A673 (cell line): ENCODE measurements at regions not wholly inside any gene's neighbourhood (a gene's known extent, or its start where the extent isn't known, plus 50 kb on each side); places are given as distances from the start of the nearest gene placed in this dataset.

Source experiments
- BruUV-seq: library from RNA; stranded (reverse); fragments of 400-500 nt; replicated peaks from 2 replicates; lab custom pipeline; 2021; lab: Mats Ljungman, UMichigan
- CTCF ChIA-PET: fragments of 300-600 bp; sonication (Branson Sonifier 250); formaldehyde crosslinking; loops from one replicate; lab custom pipeline; 2022; ENCODE audit warnings: antibody characterized with exemption; lab: Charles Lee
- POLR2A ChIA-PET: fragments of 300-600 bp; sonication (Branson Sonifier 250); formaldehyde crosslinking; loops from one replicate; lab custom pipeline; 2022; ENCODE audit warnings: antibody characterized with exemption; ENCODE audit not compliant: low non-redundant PET; lab: Charles Lee
- DNase-seq: peaks from one replicate; pipeline ENCODE4 v3.0.0-alpha.2; 2015; ENCODE audit warnings: low spot score
- H3K27ac ChIP-seq: fragments of 200-600 bp; sonication (generic); 2 replicates; pipeline ENCODE4 v1.5.1; 2016; ENCODE audit warnings: mixed run types, low read depth, mild to moderate bottlenecking, mixed read lengths, antibody characterized with exemption, low read length; ENCODE audit not compliant: poor library complexity, severe bottlenecking
- H3K27me3 ChIP-seq: fragments of 200-600 bp; sonication (generic); replicated peaks from 2 replicates; pipeline ENCODE4 v1.6.1; 2017; ENCODE audit warnings: mixed run types, low read depth, mild to moderate bottlenecking, mixed read lengths, antibody characterized with exemption, low read length; ENCODE audit not compliant: insufficient read depth, poor library complexity
- H3K36me3 ChIP-seq: fragments of 200-600 bp; sonication (generic); 2 replicates; pipeline ENCODE4 v1.6.1; 2016; ENCODE audit warnings: mixed run types, mild to moderate bottlenecking, mixed read lengths, antibody characterized with exemption, low read length; ENCODE audit not compliant: insufficient read depth, poor library complexity, severe bottlenecking
- H3K4me1 ChIP-seq: fragments of 200-600 bp; sonication (generic); 2 replicates; pipeline ENCODE4 v1.6.1; 2017; ENCODE audit warnings: mixed run types, mild to moderate bottlenecking, mixed read lengths, antibody characterized with exemption, low read length; ENCODE audit not compliant: insufficient read depth, poor library complexity, severe bottlenecking
- H3K4me3 ChIP-seq: fragments of 200-600 bp; sonication (generic); 2 replicates; pipeline ENCODE4 v1.5.1; 2016; ENCODE audit warnings: low read depth, mixed run types, mild to moderate bottlenecking, mixed read lengths, low read length; ENCODE audit not compliant: poor library complexity, severe bottlenecking
- H3K9me3 ChIP-seq: fragments of 200-600 bp; sonication (generic); 2 replicates; pipeline ENCODE4 v1.6.1; 2016; ENCODE audit warnings: mixed run types, low read depth, mild to moderate bottlenecking, mixed read lengths, antibody characterized with exemption, low read length; ENCODE audit not compliant: poor library complexity, severe bottlenecking
- EZH2 ChIP-seq: fragments of 200-600 bp; sonication (generic); IDR thresholded peaks from 2 replicates; pipeline ENCODE4 v1.6.1; 2017; ENCODE audit warnings: borderline replicate concordance, low read depth, mild to moderate bottlenecking, mixed read lengths, antibody characterized with exemption, low read length; ENCODE audit not compliant: poor library complexity, severe bottlenecking
- intact Hi-C: fragments of 100-400 bp; cut with micrococcal nuclease; formaldehyde crosslinking; loops from one replicate; pipeline ENCODE4 v1.10.0; 2022; ENCODE audit not compliant: unreplicated experiment
- TF ChIP-seq, protein P1 (sequence below): fragments of 300-800, 200-600 bp; sonication (generic); conservative IDR thresholded peaks from 2 replicates; pipeline ENCODE4 v1.5.1; 2017; ENCODE audit warnings: low read depth, mild to moderate bottlenecking, antibody characterized with exemption, low read length, moderate library complexity, mixed read lengths

DNA sequence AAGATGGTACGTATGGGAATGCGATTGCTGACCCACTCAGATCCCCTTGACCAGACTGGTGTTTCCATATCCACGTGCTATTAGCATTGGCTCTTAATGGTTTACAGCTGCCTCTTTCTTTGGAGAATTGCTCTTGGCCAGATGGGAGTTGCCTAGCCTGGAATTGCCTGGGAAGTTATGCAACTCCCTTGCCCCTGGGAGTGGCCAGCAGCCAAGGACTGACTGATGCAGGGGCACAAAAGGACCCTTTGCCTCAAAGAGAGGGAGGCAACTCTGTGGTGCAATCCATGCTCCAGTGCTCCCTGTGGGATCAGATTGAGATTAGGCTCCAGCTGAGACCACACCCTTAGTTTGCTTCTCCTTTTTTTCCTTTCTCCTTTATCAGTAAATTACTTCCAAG is 203.5 kb upstream of the JAG1 start:
- BruUV-seq, result no TSS peak
- Histone ChIP-seq H3K9me3 (no peaks in the 10 kb centered on the region), H3K27me3 (no peaks in the 10 kb centered on the region), H3K36me3 (no peaks in the 10 kb centered on the region), H3K27ac (no peak overlapping the region), H3K4me1 (no peaks in the 10 kb centered on the region), H3K4me3 (no peak overlapping the region)
- TF ChIP-seq, protein P1, sequence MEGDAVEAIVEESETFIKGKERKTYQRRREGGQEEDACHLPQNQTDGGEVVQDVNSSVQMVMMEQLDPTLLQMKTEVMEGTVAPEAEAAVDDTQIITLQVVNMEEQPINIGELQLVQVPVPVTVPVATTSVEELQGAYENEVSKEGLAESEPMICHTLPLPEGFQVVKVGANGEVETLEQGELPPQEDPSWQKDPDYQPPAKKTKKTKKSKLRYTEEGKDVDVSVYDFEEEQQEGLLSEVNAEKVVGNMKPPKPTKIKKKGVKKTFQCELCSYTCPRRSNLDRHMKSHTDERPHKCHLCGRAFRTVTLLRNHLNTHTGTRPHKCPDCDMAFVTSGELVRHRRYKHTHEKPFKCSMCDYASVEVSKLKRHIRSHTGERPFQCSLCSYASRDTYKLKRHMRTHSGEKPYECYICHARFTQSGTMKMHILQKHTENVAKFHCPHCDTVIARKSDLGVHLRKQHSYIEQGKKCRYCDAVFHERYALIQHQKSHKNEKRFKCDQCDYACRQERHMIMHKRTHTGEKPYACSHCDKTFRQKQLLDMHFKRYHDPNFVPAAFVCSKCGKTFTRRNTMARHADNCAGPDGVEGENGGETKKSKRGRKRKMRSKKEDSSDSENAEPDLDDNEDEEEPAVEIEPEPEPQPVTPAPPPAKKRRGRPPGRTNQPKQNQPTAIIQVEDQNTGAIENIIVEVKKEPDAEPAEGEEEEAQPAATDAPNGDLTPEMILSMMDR, result no peak
- TF ChIP-seq EZH2, result no peak
- DNase-seq, result no peak
- POLR2A ChIA-PET, result no interaction called here
- CTCF ChIA-PET, result no interaction called here
- intact Hi-C loops, result no loop called here

GRCh38 chr20:10883166-10883565 is 209.4 kb upstream of the JAG1 start:
- intact Hi-C loops, result no loop called here
- POLR2A ChIA-PET, result no interaction called here
- no TSS peak for BruUV-seq

GRCh38 chr20:10893321-10893720 is 219.5 kb upstream of the JAG1 start:
- TF ChIP-seq, protein P1, result no peak
- TF ChIP-seq EZH2, result no peak
- DNase-seq, result no peak
- Histone ChIP-seq H3K9me3 (no peaks in the 10 kb centered on the region), H3K27ac (no peak overlapping the region), H3K4me3 (no peak overlapping the region), H3K27me3 (no peaks in the 10 kb centered on the region), H3K4me1 (no peaks in the 10 kb centered on the region), H3K36me3 (no peaks in the 10 kb centered on the region)
- ChIA-PET POLR2A (no interaction called here), CTCF (no interaction called here)
- intact Hi-C loops, result no loop called here
- BruUV-seq, result no TSS peak

More at GRCh38 chr20:10883166-10883565, 209.4 kb upstream of the JAG1 start:
- Histone ChIP-seq H3K27ac (no peak overlapping the region), H3K9me3 (no peaks in the 10 kb centered on the region), H3K27me3 (no peaks in the 10 kb centered on the region), H3K4me1 (no peaks in the 10 kb centered on the region), H3K4me3 (no peak overlapping the region), H3K36me3 (no peaks in the 10 kb centered on the region)
- TF ChIP-seq, protein P1, result no peak
- CTCF ChIA-PET, result no interaction called here
- DNase-seq, result no peak
